ENCODE measurements at regions not wholly inside any gene's neighbourhood (a gene's known extent, or its start where the extent isn't known, plus 50 kb on each side); places are given as distances from the start of the nearest gene placed in this dataset.

DNA sequence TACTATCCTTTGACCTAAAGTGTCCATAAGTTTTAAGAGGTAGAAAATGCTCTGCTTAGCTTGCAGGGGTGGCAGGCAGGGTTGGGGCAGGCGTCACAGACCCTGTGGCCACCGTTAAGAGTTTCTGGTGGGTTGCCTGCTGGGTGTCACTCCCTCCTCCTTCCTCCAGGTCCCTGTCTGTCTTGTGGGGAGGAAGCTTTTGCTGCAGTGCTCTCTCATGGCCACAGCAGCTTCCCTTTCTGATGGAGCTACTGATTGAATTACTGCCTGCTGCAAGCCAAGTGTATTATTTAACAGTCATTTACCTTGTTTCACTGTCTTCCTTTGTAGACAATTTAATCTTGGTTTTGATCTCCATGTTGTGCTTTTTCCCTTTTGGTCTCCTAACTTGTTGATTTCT lies 384.6 kb downstream of the IDS start:
- TF ChIP-seq POLR2A (IDR thresholded peaks at IDR 0.05; ENCODE audit: low read length): no peak
- no peak for TF ChIP-seq GATA1 (IDR thresholded peaks at IDR 0.05; ENCODE audit: low read depth, low read length)
